CD4-positive, alpha-beta memory T cell (primary cell): ENCODE measurements at regions not wholly inside any gene's neighbourhood (a gene's known extent, or its start where the extent isn't known, plus 50 kb on each side); places are given as distances from the start of the nearest gene placed in this dataset.

ENCODE experiments used
- CTCF ChIA-PET: fragments of 350-600 bp; sonication (Branson Sonifier 250); formaldehyde crosslinking; loops from one replicate; lab custom pipeline; 2021; ENCODE audit warnings: inconsistent platforms; ENCODE audit not compliant: partially characterized antibody; lab: Charles Lee
- POLR2A ChIA-PET: fragments of 350-600 bp; sonication (Branson Sonifier 250); formaldehyde crosslinking; loops from one replicate; lab custom pipeline; 2021; ENCODE audit not compliant: partially characterized antibody; lab: Charles Lee
- DNase-seq, 5 donors: peaks; one replicate each; pipeline versions ENCODE4 v3.0.0 to v3.0.0-alpha.2; 2020 to 2022; ENCODE audit warnings: mixed read lengths in 1 of 5
- H3K27ac ChIP-seq: one replicate; pipeline ENCODE4 v1.7.0; 2013; ENCODE audit warnings: low read depth, low read length
- H3K27me3 ChIP-seq: 2 replicates; pipeline ENCODE4 v1.7.0; 2013; ENCODE audit warnings: mild to moderate bottlenecking, low read length, moderate library complexity; ENCODE audit not compliant: insufficient read depth
- H3K36me3 ChIP-seq: 2 replicates; pipeline ENCODE4 v1.7.0; 2013; ENCODE audit warnings: mild to moderate bottlenecking, low read length, moderate library complexity; ENCODE audit not compliant: insufficient read depth
- H3K4me1 ChIP-seq: 2 replicates; pipeline ENCODE4 v1.7.0; 2013; ENCODE audit warnings: mild to moderate bottlenecking, low read length, moderate library complexity; ENCODE audit not compliant: insufficient read depth
- H3K4me3 ChIP-seq, 2 donors: one replicate each; pipeline ENCODE4 v1.7.0; 2013; ENCODE audit warnings: low read length in 2 of 2, mild to moderate bottlenecking in 1 of 2
- H3K9me3 ChIP-seq, 2 donors: one replicate each; pipeline ENCODE4 v1.7.0; 2013; ENCODE audit warnings: low read length in 2 of 2, control low read depth in 1 of 2; ENCODE audit not compliant: control insufficient read depth in 1 of 2
- H3K27ac Mint-ChIP-seq, 7 donors: one replicate each; pipeline ENCODE4 v1.8.0; 2020 to 2021; ENCODE audit warnings: mixed read lengths in 7 of 7, mild to moderate bottlenecking in 6 of 7, inconsistent platforms in 3 of 7, moderate library complexity in 3 of 7
- H3K27me3 Mint-ChIP-seq, 2 donors: one replicate each; pipeline ENCODE4 v1.8.0; 2020 to 2021; ENCODE audit warnings: mixed read lengths in 2 of 2
- H3K36me3 Mint-ChIP-seq, 2 donors: one replicate each; pipeline ENCODE4 v1.8.0; 2020 to 2021; ENCODE audit warnings: mixed read lengths in 2 of 2, inconsistent platforms in 1 of 2, mild to moderate bottlenecking in 1 of 2
- H3K4me1 Mint-ChIP-seq, 4 donors: one replicate each; pipeline ENCODE4 v1.8.0; 2020 to 2021; ENCODE audit warnings: mixed read lengths in 4 of 4, mild to moderate bottlenecking in 1 of 4
- H3K4me3 Mint-ChIP-seq, 8 donors: one replicate each; pipeline ENCODE4 v1.8.0; 2020 to 2021; ENCODE audit warnings: mixed read lengths in 8 of 8, mild to moderate bottlenecking in 7 of 8, moderate library complexity in 6 of 8, inconsistent platforms in 3 of 8
- H3K9me3 Mint-ChIP-seq, 8 donors: one replicate each; pipeline ENCODE4 v1.8.0; 2020 to 2021; ENCODE audit warnings: mixed read lengths in 8 of 8, mild to moderate bottlenecking in 5 of 8, inconsistent platforms in 3 of 8, moderate library complexity in 1 of 8
- intact Hi-C: fragments of 100-400 bp; cut with micrococcal nuclease; formaldehyde crosslinking; loops from one replicate; pipeline ENCODE4 v1.15.1; 2023

- no peaks in the 10 kb centered on the region for H3K4me1 Mint-ChIP-seq
Observed at GRCh38 chr14:76662580-76662979, 98.7 kb upstream of the VASH1 start.

DNA sequence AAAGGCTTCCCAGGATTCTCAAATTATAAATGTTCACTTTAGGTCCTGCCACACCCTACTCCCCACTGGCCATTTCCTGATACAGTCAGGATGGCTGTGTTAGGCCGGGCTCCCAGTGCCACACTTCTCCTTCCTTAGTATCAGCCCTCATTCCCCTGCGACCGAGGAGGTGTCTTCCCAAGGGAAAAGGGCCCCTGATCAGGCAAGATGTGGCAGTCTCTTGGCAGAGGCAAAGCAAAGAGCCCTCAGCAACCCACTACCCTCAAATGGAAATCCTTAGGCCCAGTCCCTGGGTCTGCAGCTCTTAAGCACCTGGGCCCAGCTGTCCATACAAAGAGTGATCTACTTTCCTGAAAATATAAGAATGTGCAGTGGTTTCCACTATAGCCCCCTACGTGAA is 96.5 kb upstream of the VASH1 start:
- Mint-ChIP-seq H3K4me1 (no peaks in the 10 kb centered on the region), H3K4me3 (no peak overlapping the region), H3K36me3 (peaks cover 0 to 2% of the 10 kb centered on the region in 2 donors), H3K9me3 (peaks cover 0 to 28% (median 18%) of the 10 kb centered on the region in 8 donors), H3K27me3 (peaks cover 4 to 29% of the 10 kb centered on the region in 2 donors), H3K27ac (no peak overlapping the region)
- DNase-seq, result no peak
- Histone ChIP-seq H3K4me1 (no peaks in the 10 kb centered on the region), H3K36me3 (no peaks in the 10 kb centered on the region), H3K4me3 (no peak overlapping the region), H3K27me3 (no peaks in the 10 kb centered on the region), H3K9me3 (no peaks in the 10 kb centered on the region), H3K27ac (no peak overlapping the region)
- intact Hi-C loops, result no loop called here
- POLR2A ChIA-PET, result no interaction called here
- CTCF ChIA-PET, result no interaction called here

More at GRCh38 chr14:76662580-76662979, 98.7 kb upstream of the VASH1 start:
- no peaks in the 10 kb centered on the region for H3K36me3 ChIP-seq
- Mint-ChIP-seq H3K36me3 (no peaks in the 10 kb centered on the region), H3K27ac (no peak overlapping the region), H3K4me3 (no peak overlapping the region), H3K9me3 (peaks cover 0 to 23% (median 8%) of the 10 kb centered on the region in 8 donors), H3K27me3 (peaks cover 7 to 29% of the 10 kb centered on the region in 2 donors)
- intact Hi-C loops, result no loop called here
- CTCF ChIA-PET, result interaction anchor here (0.6 to 1.5 kb wide), 2 partner anchors 15 to 128 kb away, joined by 3 to 7 read pairs; no protein-coding TSS in a partner anchor
- peaks cover 0 to 5% of the 10 kb centered on the region in 2 donors for H3K9me3 ChIP-seq
- POLR2A ChIA-PET, result no interaction called here
- H3K4me3 ChIP-seq, result no peak overlapping the region
- H3K27ac ChIP-seq, result no peak overlapping the region
- DNase-seq, result no peak
- H3K4me1 ChIP-seq, result no peaks in the 10 kb centered on the region
- no peaks in the 10 kb centered on the region for H3K27me3 ChIP-seq

DNA sequence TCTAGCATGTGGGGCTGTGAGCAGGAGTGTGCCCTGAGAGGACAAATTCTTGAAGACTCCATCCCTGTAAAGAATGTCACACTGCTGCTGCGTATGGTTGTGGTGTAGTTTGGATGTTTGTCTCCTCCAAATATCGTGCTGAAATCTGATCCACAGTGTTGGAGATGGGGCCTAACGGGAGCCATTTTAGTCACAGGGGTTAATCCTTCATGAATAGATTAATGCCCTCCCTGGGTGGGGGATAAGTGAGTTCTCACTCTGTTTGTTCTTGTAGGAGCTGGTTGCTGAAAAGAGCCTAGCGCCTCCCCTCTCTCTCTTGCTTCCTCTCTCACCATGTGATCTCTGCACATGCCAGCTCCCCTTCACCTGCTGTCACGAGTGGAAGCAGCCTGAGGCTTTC is 94.5 kb upstream of the VASH1 start:
- ChIA-PET POLR2A (no interaction called here), CTCF (no interaction called here)
- peaks cover 0 to 31% (median 19%) of the 10 kb centered on the region in 8 donors for H3K9me3 Mint-ChIP-seq
- no peaks in the 10 kb centered on the region for H3K9me3 ChIP-seq
- H3K27ac Mint-ChIP-seq, result no peak overlapping the region
- H3K4me3 Mint-ChIP-seq, result no peak overlapping the region
- H3K4me1 Mint-ChIP-seq, result no peaks in the 10 kb centered on the region
- H3K36me3 ChIP-seq, result no peaks in the 10 kb centered on the region
- no peak overlapping the region for H3K27ac ChIP-seq
- no peak overlapping the region for H3K4me3 ChIP-seq
- H3K36me3 Mint-ChIP-seq, result peaks cover 0 to 2% of the 10 kb centered on the region in 2 donors
- peaks cover 4 to 17% of the 10 kb centered on the region in 2 donors for H3K27me3 Mint-ChIP-seq
- H3K4me1 ChIP-seq, result no peaks in the 10 kb centered on the region
- no peak for DNase-seq
- H3K27me3 ChIP-seq, result no peaks in the 10 kb centered on the region
- intact Hi-C loops, result no loop called here

- H3K4me3 ChIP-seq, result no peak overlapping the region
- H3K9me3 Mint-ChIP-seq, result peaks cover 0 to 31% (median 20%) of the 10 kb centered on the region in 8 donors
- no peaks in the 10 kb centered on the region for H3K4me1 ChIP-seq
- H3K9me3 ChIP-seq, result no peaks in the 10 kb centered on the region
- POLR2A ChIA-PET, result no interaction called here
- H3K27me3 Mint-ChIP-seq, result peaks cover 7 to 16% of the 10 kb centered on the region in 2 donors
- no peaks in the 10 kb centered on the region for H3K36me3 ChIP-seq
- H3K36me3 Mint-ChIP-seq, result peaks cover 0 to 2% of the 10 kb centered on the region in 2 donors
- no peaks in the 10 kb centered on the region for H3K27me3 ChIP-seq
- DNase-seq, result no peak
- intact Hi-C loops, result no loop called here
- H3K4me1 Mint-ChIP-seq, result no peaks in the 10 kb centered on the region
- no peak overlapping the region for H3K27ac Mint-ChIP-seq
- CTCF ChIA-PET, result no interaction called here
- no peak overlapping the region for H3K4me3 Mint-ChIP-seq
- no peak overlapping the region for H3K27ac ChIP-seq
Observed at GRCh38 chr14:76669770-76670169, 91.5 kb upstream of the VASH1 start.

DNA sequence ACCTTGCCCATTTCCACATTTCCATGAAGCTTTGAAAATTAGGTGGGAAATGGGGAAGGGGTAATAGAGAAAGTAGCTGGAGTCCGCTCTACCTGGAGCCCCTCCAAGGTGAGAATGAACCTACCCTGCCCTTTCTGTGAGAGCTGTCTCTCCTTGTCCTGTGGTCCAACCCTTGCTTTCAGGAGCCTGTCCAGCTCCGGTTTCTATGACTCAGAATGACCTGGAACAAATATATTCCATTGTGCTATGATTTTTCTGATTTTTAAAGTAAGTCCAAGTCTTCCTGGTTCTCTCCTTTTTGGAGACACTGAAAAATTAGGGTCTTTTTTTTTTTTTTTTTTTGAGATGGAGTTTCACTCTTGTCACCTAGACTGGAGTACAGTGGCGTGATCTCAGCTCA is 89.1 kb upstream of the VASH1 start:
- Histone ChIP-seq H3K36me3 (no peaks in the 10 kb centered on the region), H3K4me1 (no peaks in the 10 kb centered on the region), H3K27ac (no peak overlapping the region), H3K4me3 (no peak overlapping the region), H3K9me3 (no peaks in the 10 kb centered on the region), H3K27me3 (no peaks in the 10 kb centered on the region)
- peaks cover 0 to 2% of the 10 kb centered on the region in 2 donors for H3K36me3 Mint-ChIP-seq
- DNase-seq, result no peak
- intact Hi-C loops, result no loop called here
- no peak overlapping the region for H3K27ac Mint-ChIP-seq
- ChIA-PET POLR2A (no interaction called here), CTCF (no interaction called here)
- H3K4me3 Mint-ChIP-seq, result no peak overlapping the region
- peaks cover 0 to 29% (median 19%) of the 10 kb centered on the region in 8 donors for H3K9me3 Mint-ChIP-seq
- H3K27me3 Mint-ChIP-seq, result peaks cover 10 to 20% of the 10 kb centered on the region in 2 donors
- no peaks in the 10 kb centered on the region for H3K4me1 Mint-ChIP-seq

GRCh38 chr14:76673261-76673660 is 88.0 kb upstream of the VASH1 start:
- POLR2A ChIA-PET, result no interaction called here
- Histone ChIP-seq H3K4me1 (no peaks in the 10 kb centered on the region), H3K4me3 (no peak overlapping the region), H3K27me3 (no peaks in the 10 kb centered on the region), H3K36me3 (no peaks in the 10 kb centered on the region), H3K27ac (no peak overlapping the region), H3K9me3 (no peaks in the 10 kb centered on the region)
- no peaks in the 10 kb centered on the region for H3K4me1 Mint-ChIP-seq
- CTCF ChIA-PET, result interaction anchor here (0.6 kb wide), 1 partner anchor 484 kb away, joined by 3 read pairs; no protein-coding TSS in a partner anchor
- H3K36me3 Mint-ChIP-seq, result peaks cover 0 to 2% of the 10 kb centered on the region in 2 donors
- no peak overlapping the region for H3K4me3 Mint-ChIP-seq
- intact Hi-C loops, result no loop called here
- peaks cover 9 to 20% of the 10 kb centered on the region in 2 donors for H3K27me3 Mint-ChIP-seq
- no peak overlapping the region for H3K27ac Mint-ChIP-seq
- peaks cover 0 to 23% (median 11%) of the 10 kb centered on the region in 8 donors for H3K9me3 Mint-ChIP-seq
- no peak for DNase-seq

DNA sequence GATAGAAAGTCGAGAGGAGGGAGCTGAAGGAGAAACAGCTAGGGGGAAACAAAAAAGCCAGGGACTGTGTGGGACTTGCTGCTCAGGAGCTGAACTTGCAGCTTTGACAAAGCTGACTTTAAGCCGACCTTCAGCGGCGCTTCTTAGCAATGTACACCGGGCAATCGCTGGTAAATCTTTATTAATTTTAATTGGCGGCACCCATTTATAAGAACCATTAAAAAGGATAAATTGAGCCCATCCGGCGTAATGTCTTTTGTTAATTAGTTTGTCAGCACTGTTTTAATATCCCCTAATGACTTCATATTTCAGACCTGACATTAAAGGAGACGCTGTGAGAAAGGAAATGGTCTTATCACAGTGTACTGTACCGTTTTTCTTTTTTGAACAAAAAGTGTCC is 86.2 kb upstream of the VASH1 start:
- Histone ChIP-seq H3K27me3 (no peaks in the 10 kb centered on the region), H3K27ac (no peak overlapping the region), H3K36me3 (no peaks in the 10 kb centered on the region), H3K9me3 (no peaks in the 10 kb centered on the region), H3K4me3 (no peak overlapping the region), H3K4me1 (no peaks in the 10 kb centered on the region)
- Mint-ChIP-seq H3K9me3 (peaks cover 0 to 14% (median under 1%) of the 10 kb centered on the region in 8 donors), H3K27me3 (peaks cover 9 to 20% of the 10 kb centered on the region in 2 donors), H3K27ac (no peak overlapping the region), H3K36me3 (no peaks in the 10 kb centered on the region), H3K4me3 (no peak overlapping the region), H3K4me1 (no peaks in the 10 kb centered on the region)
- no peak for DNase-seq
- ChIA-PET POLR2A (no interaction called here), CTCF (no interaction called here)
- intact Hi-C loops, result no loop called here
